Central memory CD8-positive, alpha-beta T cell (primary cell): ENCODE measurements at regions not wholly inside any gene's neighbourhood (a gene's known extent, or its start where the extent isn't known, plus 50 kb on each side); places are given as distances from the start of the nearest gene placed in this dataset.
"Not testable (repeated sequence)": the region's sequence is repeated elsewhere in the genome, so short reads cannot be mapped to it uniquely, and the experiment has no call there.

Experiments
- ATAC-seq: fragments of 150-1000 bp; cut with Tn5 transposase; replicated peaks from 2 replicates; pipeline ENCODE4 v1.10.0; 2022; ENCODE audit warnings: mild to moderate bottlenecking, moderate FRiP score, moderate number of reproducible peaks; ENCODE audit not compliant: poor library complexity, severe bottlenecking; ENCODE audit errors: extremely low read depth
- DNase-seq, 2 donors: peaks; one replicate each; pipeline ENCODE4 v3.0.0; 2021; ENCODE audit warnings: low spot score in 2 of 2
- H3K27ac Mint-ChIP-seq: one replicate; pipeline ENCODE4 v1.8.0; 2022; ENCODE audit warnings: low read depth, mild to moderate bottlenecking, moderate library complexity, mixed read lengths
- H3K27me3 Mint-ChIP-seq: one replicate; pipeline ENCODE4 v1.8.0; 2022; ENCODE audit warnings: mixed read lengths
- H3K36me3 Mint-ChIP-seq: one replicate; pipeline ENCODE4 v1.8.0; 2022; ENCODE audit warnings: mild to moderate bottlenecking, moderate library complexity, mixed read lengths; ENCODE audit not compliant: insufficient read depth
- H3K4me1 Mint-ChIP-seq: one replicate; pipeline ENCODE4 v1.8.0; 2022; ENCODE audit warnings: mixed read lengths
- H3K4me3 Mint-ChIP-seq: one replicate; pipeline ENCODE4 v1.8.0; 2022; ENCODE audit warnings: mild to moderate bottlenecking, moderate library complexity, mixed read lengths
- H3K9me3 Mint-ChIP-seq: one replicate; pipeline ENCODE4 v1.8.0; 2022; ENCODE audit warnings: mixed read lengths

DNA sequence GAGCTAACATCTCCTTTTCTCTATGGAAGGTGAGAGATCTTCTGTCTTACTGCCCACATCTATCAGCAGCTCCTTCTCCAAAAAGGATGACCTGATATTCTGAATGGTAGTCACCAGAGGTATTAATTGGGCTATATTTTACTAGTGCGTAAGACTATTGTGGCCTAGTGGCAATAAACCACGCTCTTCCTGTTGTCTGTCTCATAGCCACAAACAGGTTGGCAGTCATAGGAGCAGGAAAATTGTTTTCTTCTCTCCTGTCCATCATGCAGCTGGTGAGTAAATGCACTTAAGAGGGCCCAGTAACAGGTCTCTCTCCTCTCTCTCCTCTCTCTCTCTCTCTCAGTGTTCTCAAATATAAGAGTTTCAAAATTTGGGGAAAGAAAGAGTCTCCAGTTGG is 856.8 kb upstream of the ACVR2A start:
- H3K9me3 Mint-ChIP-seq: peaks cover 4% of the 10 kb centered on the region
- no peak for ATAC-seq
- no peak for DNase-seq

GRCh38 chr2:146986161-146986560 is 858.7 kb upstream of the ACVR2A start:
- no peak for ATAC-seq

More for the DNA sequence above, 856.8 kb upstream of the ACVR2A start:
- Mint-ChIP-seq H3K27me3 (no peaks in the 10 kb centered on the region), H3K36me3 (no peaks in the 10 kb centered on the region), H3K4me1 (no peaks in the 10 kb centered on the region), H3K27ac (no peak overlapping the region), H3K4me3 (no peak overlapping the region)

DNA sequence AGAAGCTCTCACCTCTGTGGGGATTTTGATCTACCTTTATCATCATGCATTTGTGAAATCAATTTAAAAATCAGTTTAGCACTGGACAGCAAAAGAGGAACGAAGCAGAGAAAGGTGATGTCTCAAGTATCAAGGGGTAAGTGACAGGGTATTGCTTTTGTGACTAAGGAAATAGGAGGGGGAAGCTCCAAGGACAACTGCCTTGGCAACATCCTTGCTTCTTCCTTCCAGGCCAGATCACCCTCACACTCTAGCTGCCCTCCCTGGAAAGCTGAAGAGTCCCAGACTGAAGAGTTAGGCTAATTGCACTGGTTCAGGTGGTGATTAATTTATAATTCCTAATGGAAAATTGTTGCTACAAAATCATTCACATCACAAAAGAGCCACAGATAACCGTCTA is 859.1 kb upstream of the ACVR2A start:
- no peaks in the 10 kb centered on the region for H3K27me3 Mint-ChIP-seq
- peaks cover 4% of the 10 kb centered on the region for H3K9me3 Mint-ChIP-seq
- no peak overlapping the region for H3K4me3 Mint-ChIP-seq
- H3K36me3 Mint-ChIP-seq: no peaks in the 10 kb centered on the region
- DNase-seq (no peak), ATAC-seq (no peak)
- no peaks in the 10 kb centered on the region for H3K4me1 Mint-ChIP-seq
- H3K27ac Mint-ChIP-seq: no peak overlapping the region

More at GRCh38 chr2:146986161-146986560, 858.7 kb upstream of the ACVR2A start:
- no peak for DNase-seq
- Mint-ChIP-seq H3K4me3 (no peak overlapping the region), H3K9me3 (peaks cover 4% of the 10 kb centered on the region), H3K4me1 (no peaks in the 10 kb centered on the region), H3K36me3 (no peaks in the 10 kb centered on the region), H3K27ac (no peak overlapping the region), H3K27me3 (no peaks in the 10 kb centered on the region)

DNA sequence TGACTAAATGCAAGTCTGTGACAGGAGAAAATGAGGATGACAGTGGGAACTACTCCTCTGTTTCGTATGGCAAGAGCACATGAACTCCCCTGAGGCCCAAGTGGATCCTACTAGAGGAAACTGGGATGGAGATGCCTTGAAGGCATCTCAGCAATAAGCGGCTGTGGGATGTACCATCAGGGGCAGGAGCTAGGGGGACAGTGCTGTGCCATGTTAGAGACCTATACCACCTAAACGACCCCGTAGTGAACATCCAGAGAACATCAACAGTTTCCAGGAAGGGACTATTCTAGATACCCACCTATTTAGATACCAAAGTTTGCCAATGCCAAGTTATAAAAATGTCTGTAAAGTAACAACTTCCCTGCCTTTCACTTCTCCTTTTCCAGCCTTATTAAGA is 860.8 kb upstream of the ACVR2A start:
- Mint-ChIP-seq H3K27me3 (no peaks in the 10 kb centered on the region), H3K27ac (no peak overlapping the region), H3K4me3 (no peak overlapping the region)

GRCh38 chr2:146982393-146982846 is 862.4 kb upstream of the ACVR2A start:
- H3K27me3 Mint-ChIP-seq: no peaks in the 10 kb centered on the region
- no peak for DNase-seq
- no peak overlapping the region for H3K27ac Mint-ChIP-seq
- H3K9me3 Mint-ChIP-seq: peaks cover 15% of the 10 kb centered on the region
- H3K4me3 Mint-ChIP-seq: no peak overlapping the region
- ATAC-seq: no peak
- no peaks in the 10 kb centered on the region for H3K4me1 Mint-ChIP-seq
- H3K36me3 Mint-ChIP-seq: no peaks in the 10 kb centered on the region

More for the DNA sequence above, 860.8 kb upstream of the ACVR2A start:
- peaks cover 17% of the 10 kb centered on the region for H3K9me3 Mint-ChIP-seq
- ATAC-seq (no peak), DNase-seq (no peak)
- no peaks in the 10 kb centered on the region for H3K4me1 Mint-ChIP-seq
- no peaks in the 10 kb centered on the region for H3K36me3 Mint-ChIP-seq

DNA sequence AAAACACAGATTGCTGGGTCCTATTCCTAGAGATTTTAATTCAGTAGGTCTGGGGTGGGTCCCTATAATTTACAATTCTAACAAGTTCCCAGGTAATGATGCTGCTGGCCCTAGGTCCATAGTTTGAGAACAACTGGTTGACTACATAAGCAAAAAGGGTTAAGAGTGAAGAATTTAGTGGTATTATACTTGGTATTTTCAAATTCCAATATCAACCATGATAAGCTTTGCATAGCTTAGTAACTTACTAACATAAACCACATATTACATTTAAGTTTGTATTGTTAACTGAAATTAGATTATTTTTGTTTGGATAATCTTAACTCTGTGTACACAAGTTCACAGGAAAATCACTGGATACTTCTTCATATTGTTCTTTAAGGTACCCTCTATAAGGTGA is 862.9 kb upstream of the ACVR2A start:
- no peak overlapping the region for H3K4me3 Mint-ChIP-seq
- no peaks in the 10 kb centered on the region for H3K27me3 Mint-ChIP-seq
- ATAC-seq (no peak), DNase-seq (no peak)
- H3K4me1 Mint-ChIP-seq: no peaks in the 10 kb centered on the region
- H3K9me3 Mint-ChIP-seq: peaks cover 13% of the 10 kb centered on the region
- H3K36me3 Mint-ChIP-seq: no peaks in the 10 kb centered on the region
- H3K27ac Mint-ChIP-seq: no peak overlapping the region

DNA sequence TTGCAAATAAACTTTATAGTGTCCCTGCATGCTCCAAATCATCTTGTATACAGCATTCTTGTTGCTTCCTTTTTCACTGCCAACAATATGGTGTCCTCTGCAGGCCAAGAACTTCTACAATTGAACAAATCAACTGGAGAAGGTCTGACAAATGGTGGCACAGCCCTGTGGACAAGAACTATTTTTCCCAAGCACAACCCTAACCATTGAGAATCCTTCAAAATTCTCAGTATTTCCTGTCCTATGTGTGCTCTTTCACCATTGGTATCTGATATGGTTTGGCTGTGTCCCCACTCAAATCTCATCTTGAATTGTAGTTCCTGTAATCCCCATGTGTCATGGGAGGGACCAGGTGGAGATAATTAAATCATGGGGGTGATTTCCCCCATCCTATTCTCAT is 865.1 kb upstream of the ACVR2A start:
- H3K27me3 Mint-ChIP-seq: no peaks in the 10 kb centered on the region

DNA sequence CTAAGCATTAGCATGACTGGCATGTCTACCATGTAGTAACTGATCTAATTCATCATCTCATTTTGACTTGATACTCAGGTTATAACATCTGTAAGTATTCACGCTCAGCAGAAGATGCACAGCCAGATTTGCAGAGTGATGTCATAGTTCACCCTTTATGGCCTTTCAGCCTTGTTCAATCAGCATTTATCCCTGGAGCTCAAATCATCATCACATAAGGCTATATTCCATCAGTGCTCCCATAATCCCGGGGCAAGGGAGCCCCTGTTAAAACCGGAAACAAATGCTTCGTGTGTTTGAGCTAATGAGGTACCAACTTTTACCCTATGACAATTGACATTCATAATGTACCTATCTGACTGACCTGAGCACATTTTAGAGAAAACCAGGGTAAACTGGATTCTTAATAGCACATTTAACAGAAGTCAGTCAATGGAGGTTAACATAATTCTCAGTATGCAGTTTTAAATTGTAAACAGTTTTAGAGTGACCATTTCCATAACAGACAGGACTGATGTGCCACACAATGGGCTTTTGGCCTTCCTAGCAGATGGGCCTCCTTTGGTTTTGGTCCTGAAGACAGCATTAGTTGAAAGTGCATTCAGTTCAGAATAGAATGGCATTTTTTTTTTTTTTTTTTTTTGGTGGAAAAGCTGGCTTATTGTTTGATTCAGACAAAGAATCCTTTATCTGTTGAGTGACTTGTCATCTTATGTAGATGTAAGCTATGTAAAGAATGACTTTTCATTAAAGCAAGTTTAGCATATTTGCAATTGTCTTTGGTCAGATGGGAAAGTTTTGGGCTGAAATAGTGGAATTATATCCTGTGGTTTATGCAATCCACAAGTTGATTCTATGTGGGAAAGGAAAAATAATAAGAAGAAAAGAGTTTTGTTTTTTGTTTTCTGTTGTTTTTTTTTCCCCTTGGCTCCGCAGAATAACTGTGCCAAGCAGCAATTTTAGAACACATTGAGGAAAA is 866.0 kb upstream of the ACVR2A start:
- ATAC-seq (no peak), DNase-seq (no peak)
- Mint-ChIP-seq H3K4me1 (no peaks in the 10 kb centered on the region), H3K9me3 (peaks cover 13% of the 10 kb centered on the region), H3K27ac (no peak overlapping the region), H3K36me3 (no peaks in the 10 kb centered on the region), H3K4me3 (no peak overlapping the region), H3K27me3 (no peaks in the 10 kb centered on the region)

More for the DNA sequence above, 865.1 kb upstream of the ACVR2A start:
- Mint-ChIP-seq H3K36me3 (no peaks in the 10 kb centered on the region), H3K4me3 (no peak overlapping the region), H3K27ac (no peak overlapping the region), H3K9me3 (peaks cover 13% of the 10 kb centered on the region), H3K4me1 (no peaks in the 10 kb centered on the region)
- ATAC-seq (no peak), DNase-seq (no peak)

- H3K36me3 Mint-ChIP-seq, H3K27me3 Mint-ChIP-seq, ATAC-seq, H3K4me3 Mint-ChIP-seq, H3K27ac Mint-ChIP-seq, H3K9me3 Mint-ChIP-seq, H3K4me1 Mint-ChIP-seq, DNase-seq: not testable (repeated sequence)
Observed at GRCh38 chr2:146970981-146971380, 873.8 kb upstream of the ACVR2A start.

GRCh38 chr2:146969703-146970102 is 875.1 kb upstream of the ACVR2A start:
- not testable (repeated sequence) for DNase-seq, ATAC-seq, H3K27me3 Mint-ChIP-seq, H3K9me3 Mint-ChIP-seq, H3K27ac Mint-ChIP-seq, H3K4me3 Mint-ChIP-seq, H3K4me1 Mint-ChIP-seq, H3K36me3 Mint-ChIP-seq

DNA sequence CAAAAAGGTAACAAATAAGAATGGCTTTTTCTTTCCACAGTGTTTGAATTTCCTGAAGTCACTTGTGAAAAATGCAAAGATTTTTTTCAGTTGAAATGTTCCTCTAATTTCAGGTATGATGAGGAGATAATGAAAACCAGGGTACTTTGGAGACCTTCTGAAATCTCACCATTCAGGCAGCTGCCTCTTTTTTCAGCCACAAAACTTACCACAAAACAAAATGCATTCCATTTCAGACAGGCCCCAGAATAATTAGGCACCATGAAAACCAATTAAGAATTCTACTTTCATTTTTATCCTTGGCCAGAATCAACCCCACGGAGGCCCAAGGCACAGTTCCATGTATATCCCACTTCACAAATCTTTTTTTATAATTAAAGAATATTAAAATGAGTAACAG is 880.3 kb upstream of the ACVR2A start:
- H3K36me3 Mint-ChIP-seq: no peaks in the 10 kb centered on the region
- no peaks in the 10 kb centered on the region for H3K4me1 Mint-ChIP-seq
- no peak overlapping the region for H3K4me3 Mint-ChIP-seq
- DNase-seq (no peak), ATAC-seq (no peak)
- peaks cover 4% of the 10 kb centered on the region for H3K9me3 Mint-ChIP-seq
- no peak overlapping the region for H3K27ac Mint-ChIP-seq
- H3K27me3 Mint-ChIP-seq: no peaks in the 10 kb centered on the region

DNA sequence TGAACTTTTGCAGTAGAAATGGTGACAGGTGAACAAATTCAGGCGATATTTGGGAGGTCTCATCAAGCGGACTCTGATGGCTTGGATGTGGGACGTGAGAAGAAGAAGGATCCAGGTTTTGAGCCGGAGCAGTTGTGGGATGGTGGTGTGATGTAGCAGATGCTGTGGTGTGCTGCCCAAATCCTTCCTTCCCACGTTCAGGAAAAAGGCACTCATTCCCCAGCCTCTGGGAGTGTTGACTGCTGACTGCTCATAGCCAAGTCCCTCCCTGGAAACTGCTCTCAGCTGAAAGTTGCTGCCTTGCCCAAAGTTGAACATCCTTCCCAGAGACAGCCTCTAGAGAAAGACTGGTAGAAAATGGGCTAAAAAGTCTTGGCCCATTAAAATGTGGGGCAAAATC is 890.3 kb upstream of the ACVR2A start:
- no peak overlapping the region for H3K27ac Mint-ChIP-seq
- DNase-seq (no peak), ATAC-seq (no peak)
- H3K9me3 Mint-ChIP-seq: peaks cover 9% of the 10 kb centered on the region
- no peaks in the 10 kb centered on the region for H3K36me3 Mint-ChIP-seq
- H3K27me3 Mint-ChIP-seq: no peaks in the 10 kb centered on the region
- no peak overlapping the region for H3K4me3 Mint-ChIP-seq
- H3K4me1 Mint-ChIP-seq: no peaks in the 10 kb centered on the region

GRCh38 chr2:146952696-146953095 is 892.1 kb upstream of the ACVR2A start:
- Mint-ChIP-seq H3K36me3 (no peaks in the 10 kb centered on the region), H3K4me3 (no peak overlapping the region), H3K9me3 (peaks cover 9% of the 10 kb centered on the region), H3K27ac (no peak overlapping the region), H3K4me1 (no peaks in the 10 kb centered on the region), H3K27me3 (no peaks in the 10 kb centered on the region)
- no peak for DNase-seq
- ATAC-seq: no peak
